WERI-Rb-1 (cell line): ENCODE measurements at regions not wholly inside any gene's neighbourhood (a gene's known extent, or its start where the extent isn't known, plus 50 kb on each side); places are given as distances from the start of the nearest gene placed in this dataset.
"Not testable (repeated sequence)": the region's sequence is repeated elsewhere in the genome, so short reads cannot be mapped to it uniquely, and the experiment has no call there.

Experiments used
- DNase-seq: peaks from one replicate; pipeline ENCODE4 v3.0.0-alpha.2; 2020
- H3K27ac ChIP-seq: fragments of 250-450 bp; sonication (Bioruptor Pico); 2 replicates; pipeline ENCODE4 v1.5.1; 2020; ENCODE audit warnings: mild to moderate bottlenecking, moderate library complexity
- H3K27me3 ChIP-seq: fragments of 250-450 bp; sonication (Bioruptor Pico); 2 replicates; pipeline ENCODE4 v1.5.1; 2021; ENCODE audit warnings: mild to moderate bottlenecking, low read depth, moderate library complexity; ENCODE audit not compliant: insufficient read depth, severe bottlenecking
- H3K36me3 ChIP-seq: fragments of 250-450 bp; sonication (Bioruptor Pico); 2 replicates; pipeline ENCODE4 v1.5.1; 2020; ENCODE audit warnings: mild to moderate bottlenecking, moderate library complexity
- H3K4me3 ChIP-seq: 2 replicates; pipeline ENCODE4 v1.5.1; 2011; ENCODE audit warnings: low read depth, mild to moderate bottlenecking, control low read depth, low read length
- H3K9me3 ChIP-seq: fragments of 250-450 bp; sonication (Bioruptor Pico); 2 replicates; pipeline ENCODE4 v1.5.1; 2021; ENCODE audit warnings: mild to moderate bottlenecking, moderate library complexity; ENCODE audit not compliant: severe bottlenecking
- CTCF ChIP-seq: IDR thresholded peaks from 2 replicates; pipeline ENCODE4 v1.5.1; 2011; ENCODE audit warnings: low read depth, mild to moderate bottlenecking, control low read depth, inconsistent platforms, low read length

GRCh38 chrX:137748827-137749226 is 182.9 kb downstream of the ZIC3 start:
- no peak for TF ChIP-seq CTCF
- H3K27me3 ChIP-seq = peaks cover 56% of the 10 kb centered on the region
- no peaks in the 10 kb centered on the region for H3K9me3 ChIP-seq
- no peak for DNase-seq
- no peak overlapping the region for H3K4me3 ChIP-seq
- H3K27ac ChIP-seq = no peak overlapping the region
- no peaks in the 10 kb centered on the region for H3K36me3 ChIP-seq

GRCh38 chrX:137749246-137749645 is 183.3 kb downstream of the ZIC3 start:
- TF ChIP-seq CTCF = no peak
- Histone ChIP-seq H3K27me3 (peaks cover 56% of the 10 kb centered on the region), H3K27ac (no peak overlapping the region), H3K36me3 (no peaks in the 10 kb centered on the region), H3K9me3 (no peaks in the 10 kb centered on the region), H3K4me3 (no peak overlapping the region)
- DNase-seq = no peak

- Histone ChIP-seq H3K27me3 (peaks cover 15% of the 10 kb centered on the region), H3K4me3 (no peak overlapping the region), H3K9me3 (no peaks in the 10 kb centered on the region), H3K27ac (no peak overlapping the region), H3K36me3 (no peaks in the 10 kb centered on the region)
- no peak for DNase-seq
- no peak for TF ChIP-seq CTCF
Measured at GRCh38 chrX:137771537-137771936, 205.6 kb downstream of the ZIC3 start.

- Histone ChIP-seq H3K36me3 (no peaks in the 10 kb centered on the region), H3K4me3 (no peak overlapping the region), H3K9me3 (no peaks in the 10 kb centered on the region), H3K27me3 (peaks cover 36% of the 10 kb centered on the region), H3K27ac (no peak overlapping the region)
- no peak for DNase-seq
- no peak for TF ChIP-seq CTCF
Measured at GRCh38 chrX:137792214-137792613, 226.3 kb downstream of the ZIC3 start.

GRCh38 chrX:137797926-137798325 is 232.0 kb downstream of the ZIC3 start:
- H3K36me3 ChIP-seq, H3K4me3 ChIP-seq, DNase-seq, H3K27ac ChIP-seq, H3K9me3 ChIP-seq: not testable (repeated sequence)
- peaks cover 14% of the 10 kb centered on the region for H3K27me3 ChIP-seq

- no peaks in the 10 kb centered on the region for H3K9me3 ChIP-seq
- no peak overlapping the region for H3K4me3 ChIP-seq
- H3K27me3 ChIP-seq = no peaks in the 10 kb centered on the region
- no peak for TF ChIP-seq CTCF
- no peak for DNase-seq
- H3K27ac ChIP-seq = no peak overlapping the region
- H3K36me3 ChIP-seq = no peaks in the 10 kb centered on the region
Measured at GRCh38 chrX:137823257-137823656, 257.3 kb downstream of the ZIC3 start.
